SH-SY5Y (cell line): ENCODE measurements at regions not wholly inside any gene's neighbourhood (a gene's known extent, or its start where the extent isn't known, plus 50 kb on each side); places are given as distances from the start of the nearest gene placed in this dataset.

ENCODE experiments used
- GATA2 ChIP-seq: IDR thresholded peaks from 2 replicates; pipeline ENCODE4 v1.6.1; 2011; ENCODE audit warnings: mild to moderate bottlenecking, low read depth, low read length
- GATA3 ChIP-seq: IDR thresholded peaks from 2 replicates; pipeline ENCODE4 v1.6.1; 2011; ENCODE audit warnings: low read depth, mild to moderate bottlenecking, low read length, moderate library complexity

DNA sequence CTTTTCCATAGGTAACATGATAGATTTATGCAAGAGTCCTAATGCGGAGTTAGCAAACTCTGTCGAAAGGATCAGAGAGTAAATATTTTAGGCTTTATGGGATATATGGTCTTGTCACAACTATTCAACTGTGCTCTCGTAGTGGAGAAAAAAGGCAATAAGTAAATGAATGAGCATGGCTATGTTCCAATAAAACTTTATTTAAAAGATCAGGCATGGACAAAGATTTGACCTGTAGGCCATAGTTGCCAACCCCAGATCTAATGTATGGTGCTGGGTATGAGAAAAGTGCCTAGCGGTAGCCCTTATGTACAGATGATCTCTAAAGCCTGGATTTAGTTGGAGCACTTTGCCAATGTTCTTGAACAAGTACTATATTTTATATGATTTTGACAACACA is 498.8 kb upstream of the C1orf87 start:
- no peak for TF ChIP-seq GATA2
- no peak for TF ChIP-seq GATA3
